HG03135 (cell line): ENCODE measurements at regions not wholly inside any gene's neighbourhood (a gene's known extent, or its start where the extent isn't known, plus 50 kb on each side); places are given as distances from the start of the nearest gene placed in this dataset.
"Not testable (repeated sequence)": the region's sequence is repeated elsewhere in the genome, so short reads cannot be mapped to it uniquely, and the experiment has no call there.

ENCODE experiments used
- ATAC-seq: cut with Tn5 transposase; IDR thresholded peaks from one replicate; pipeline ENCODE4 v1.9.1; 2021; ENCODE audit warnings: mild to moderate bottlenecking, moderate library complexity; ENCODE audit not compliant: unreplicated experiment

- no peak for ATAC-seq
Measured at GRCh38 chr6:84357631-84358030, 130.2 kb upstream of the CEP162 start.

- no peak for ATAC-seq
Measured at GRCh38 chr6:84356907-84357306, 129.5 kb upstream of the CEP162 start.

- no peak for ATAC-seq
Measured at GRCh38 chr6:84353459-84354423, 126.3 kb upstream of the CEP162 start.

- no peak for ATAC-seq
Measured at GRCh38 chr6:84350397-84350796, 123.0 kb upstream of the CEP162 start.

GRCh38 chr6:84349542-84349941 lies 122.1 kb upstream of the CEP162 start:
- ATAC-seq, result no peak

- no peak for ATAC-seq
Measured at GRCh38 chr6:84348801-84349200, 121.4 kb upstream of the CEP162 start.

- no peak for ATAC-seq
Measured at GRCh38 chr6:84346372-84346771, 118.9 kb upstream of the CEP162 start.

- no peak for ATAC-seq
Measured at GRCh38 chr6:84344005-84344404, 116.6 kb upstream of the CEP162 start.

GRCh38 chr6:84340422-84340821 lies 113.0 kb upstream of the CEP162 start:
- ATAC-seq, result no peak

GRCh38 chr6:84333842-84334241 lies 106.4 kb upstream of the CEP162 start:
- ATAC-seq, result no peak

GRCh38 chr6:84332139-84333034 lies 104.9 kb upstream of the CEP162 start:
- peak; percentile 96 for ATAC-seq

GRCh38 chr6:84330325-84330724 lies 102.9 kb upstream of the CEP162 start:
- no peak for ATAC-seq

- ATAC-seq, result no peak
Measured at GRCh38 chr6:84329516-84329915, 102.1 kb upstream of the CEP162 start.

- ATAC-seq, result no peak
Measured at GRCh38 chr6:84329077-84329476, 101.6 kb upstream of the CEP162 start.

GRCh38 chr6:84317463-84317862 lies 90.0 kb upstream of the CEP162 start:
- ATAC-seq, result no peak

GRCh38 chr6:84314377-84314898 lies 87.0 kb upstream of the CEP162 start:
- ATAC-seq, result no peak

GRCh38 chr6:84309336-84309735 lies 81.9 kb upstream of the CEP162 start:
- ATAC-seq, result no peak

GRCh38 chr6:84304881-84305280 lies 77.4 kb upstream of the CEP162 start:
- no peak for ATAC-seq

- not testable (repeated sequence) for ATAC-seq
Measured at GRCh38 chr6:84291033-84291432, 63.6 kb upstream of the CEP162 start.

GRCh38 chr6:84284428-84285049 lies 57.1 kb upstream of the CEP162 start:
- ATAC-seq, result no peak

- ATAC-seq, result no peak
Measured at GRCh38 chr6:84282550-84282949, 55.1 kb upstream of the CEP162 start.
